AG10803 (cell line): ENCODE measurements at regions not wholly inside any gene's neighbourhood (a gene's known extent, or its start where the extent isn't known, plus 50 kb on each side); places are given as distances from the start of the nearest gene placed in this dataset.

Experiments used
- DNase-seq: peaks from one replicate; pipeline ENCODE4 v3.0.0; 2010; ENCODE audit warnings: low read depth
- H3K4me3 ChIP-seq: 2 replicates; pipeline ENCODE4 v1.5.1; 2011; ENCODE audit warnings: mild to moderate bottlenecking, low read length, control low read depth
- CTCF ChIP-seq: conservative IDR thresholded peaks from 2 replicates; pipeline ENCODE4 v1.5.1; 2011; ENCODE audit warnings: mild to moderate bottlenecking, low read length, control low read depth, inconsistent platforms

DNA sequence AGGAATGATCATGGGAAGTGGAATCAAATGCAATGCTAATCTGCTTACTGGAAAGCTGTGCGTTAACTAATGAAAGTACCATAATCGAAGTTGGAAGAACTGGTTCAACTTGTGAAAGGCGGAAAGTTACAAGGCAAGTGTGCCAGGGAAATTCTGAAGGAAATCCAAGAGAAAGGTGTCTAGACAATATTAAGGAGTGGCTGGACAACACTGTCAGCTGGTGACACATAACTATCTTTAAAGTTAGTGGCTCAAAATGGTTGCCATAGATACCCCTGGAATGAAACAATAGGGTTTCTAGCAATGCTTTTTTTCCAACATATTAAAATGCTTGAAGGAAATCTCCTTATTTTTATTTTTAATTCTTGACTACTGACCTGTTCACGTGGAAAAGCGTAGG is 90.4 kb downstream of the BMP2 start:
- no peak overlapping the region for H3K4me3 ChIP-seq
- no peak for DNase-seq
- TF ChIP-seq CTCF = no peak

GRCh38 chr20:6863355-6863754 is 95.9 kb downstream of the BMP2 start:
- no peak overlapping the region for H3K4me3 ChIP-seq
- no peak for TF ChIP-seq CTCF
- no peak for DNase-seq

DNA sequence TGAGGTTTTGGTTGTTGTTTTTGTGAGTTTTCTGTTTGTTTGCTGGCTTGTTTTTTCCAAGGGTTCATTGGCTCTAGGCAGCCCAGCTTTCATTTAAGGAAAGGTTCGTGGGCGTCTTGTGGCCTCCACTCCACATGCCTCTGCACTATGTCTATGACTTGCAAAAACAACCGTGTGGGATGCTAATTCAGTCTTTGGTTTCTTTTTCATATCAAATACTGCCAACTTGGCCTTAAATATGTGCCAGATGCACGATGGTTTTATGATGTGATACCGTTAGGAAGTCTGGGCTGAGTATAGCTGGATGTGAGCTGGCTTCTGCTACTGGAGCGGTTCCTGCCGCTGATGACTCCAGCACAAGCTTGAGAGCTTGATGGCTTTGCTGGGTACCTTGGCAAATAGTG is 96.3 kb downstream of the BMP2 start:
- DNase-seq = no peak
- no peak overlapping the region for H3K4me3 ChIP-seq
- no peak for TF ChIP-seq CTCF

GRCh38 chr20:6864740-6865139 is 97.3 kb downstream of the BMP2 start:
- no peak for DNase-seq
- no peak overlapping the region for H3K4me3 ChIP-seq
- no peak for TF ChIP-seq CTCF

DNA sequence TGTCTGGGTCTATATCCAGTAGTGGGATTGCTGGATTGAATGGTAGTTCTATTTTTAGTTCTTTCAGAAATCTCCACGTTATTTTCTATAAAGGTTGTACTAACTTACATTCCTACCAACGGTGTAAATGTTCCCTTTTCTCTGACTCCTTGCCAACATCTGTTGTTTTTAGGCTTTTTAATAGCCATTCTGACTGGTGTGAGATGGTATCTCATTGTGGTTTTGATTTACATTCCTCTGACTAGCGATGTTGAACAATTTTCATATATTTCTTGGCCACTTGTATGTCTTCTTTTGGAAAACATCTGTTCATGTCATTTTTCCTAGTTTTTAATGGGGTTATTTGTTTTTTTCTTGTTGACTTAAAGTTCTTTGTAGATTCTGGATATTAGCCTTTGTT is 99.3 kb downstream of the BMP2 start:
- DNase-seq = peak; percentile 5
- no peak for TF ChIP-seq CTCF
- no peak overlapping the region for H3K4me3 ChIP-seq

- H3K4me3 ChIP-seq = no peak overlapping the region
- TF ChIP-seq CTCF = no peak
- no peak for DNase-seq
Measured at GRCh38 chr20:6868861-6869260, 101.4 kb downstream of the BMP2 start.

GRCh38 chr20:6870559-6870958 is 103.1 kb downstream of the BMP2 start:
- DNase-seq = no peak
- H3K4me3 ChIP-seq = no peak overlapping the region
- TF ChIP-seq CTCF = no peak
